Heart left ventricle (tissue), 13 donors: ENCODE measurements at regions not wholly inside any gene's neighbourhood (a gene's known extent, or its start where the extent isn't known, plus 50 kb on each side); places are given as distances from the start of the nearest gene placed in this dataset.

Experiments used
- POLR2A ChIP-seq, 2 donors: fragments of 450-650 bp; IDR thresholded peaks; one replicate each; pipeline ENCODE4 v1.6.1; 2017; ENCODE audit warnings: antibody characterized with exemption in 2 of 2, mild to moderate bottlenecking in 2 of 2, moderate library complexity in 2 of 2
- TF ChIP-seq, protein P1 (sequence below), 12 donors: fragments of 200-600 bp; sonication (generic) in 4 of 12; IDR thresholded peaks; one replicate each; pipeline versions ENCODE4 v1.5.0 to v1.8.0; 2018 to 2022; ENCODE audit warnings: antibody characterized with exemption in 12 of 12, mild to moderate bottlenecking in 5 of 12
- donor health status: ischemic (EF 13 %, LVEDD 7.1; RV severe dilation, severe dysfunction).
- donor health status: DM: no; HTN: yes; CAD: no.
- donor health status: DM: no; HTN: no; CAD: no.
- donor health status: ischemic (EF 25% LVEDD 6.9; RV normal size, moderate dysfunction).
- donor health status: ischemic (EF 25% LVEDD 5.7; RV mildly dilated, moderate dysfunction).
- donor health status: ischemic (EF 35%, LVEDD 5.7; RV mildly dilated, moderate dysfunction).
- donor health status: nonischemic (EF 11% LVEDD 7.7; RV severe dilation, severe dysfunction).
- donor health status: DM: yes; HTN: yes; CAD: no.
- donor health status: PGD.
- donor health status: ischemic (EF 29% LVEDD 5.4; RV normal size, mild dysfunction).
- donor health status: nonischemic (EF 23%, LVEDD 6.1; RV moderate dilation, normal function).

DNA sequence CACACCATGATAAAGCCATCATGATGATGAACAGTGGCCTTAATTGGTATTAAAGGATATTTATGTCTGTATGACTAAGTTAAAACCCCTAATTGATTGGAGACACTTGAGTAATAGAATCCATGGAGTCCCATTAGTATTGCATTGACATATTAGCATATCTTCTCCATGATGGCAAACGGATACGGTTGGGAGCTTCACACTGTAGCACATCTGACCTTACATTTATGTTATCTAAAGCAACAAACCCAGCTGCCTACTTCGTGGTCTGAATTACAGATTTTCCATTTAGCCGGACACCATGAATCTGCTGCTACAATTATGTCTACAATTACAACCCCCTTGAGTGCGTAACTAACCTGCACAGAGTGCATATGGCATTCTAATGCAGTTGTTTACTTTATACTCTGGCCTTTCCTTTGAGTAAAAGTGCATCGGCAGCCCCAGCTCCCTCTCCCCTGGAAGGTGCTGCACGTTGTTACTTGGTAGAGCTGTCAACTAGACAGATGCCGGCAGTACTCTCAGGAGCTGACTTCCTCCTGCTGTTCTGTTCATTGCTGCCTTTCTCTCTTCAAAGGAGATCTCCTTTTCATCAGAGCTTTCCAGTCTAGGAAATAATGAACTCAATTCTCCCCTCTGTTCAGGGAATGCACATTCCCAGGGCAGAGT, 92.1 kb downstream of the LRRC30 start:
- no peak for TF ChIP-seq POLR2A (IDR thresholded peaks at IDR 0.05)
- TF ChIP-seq, protein P1, sequence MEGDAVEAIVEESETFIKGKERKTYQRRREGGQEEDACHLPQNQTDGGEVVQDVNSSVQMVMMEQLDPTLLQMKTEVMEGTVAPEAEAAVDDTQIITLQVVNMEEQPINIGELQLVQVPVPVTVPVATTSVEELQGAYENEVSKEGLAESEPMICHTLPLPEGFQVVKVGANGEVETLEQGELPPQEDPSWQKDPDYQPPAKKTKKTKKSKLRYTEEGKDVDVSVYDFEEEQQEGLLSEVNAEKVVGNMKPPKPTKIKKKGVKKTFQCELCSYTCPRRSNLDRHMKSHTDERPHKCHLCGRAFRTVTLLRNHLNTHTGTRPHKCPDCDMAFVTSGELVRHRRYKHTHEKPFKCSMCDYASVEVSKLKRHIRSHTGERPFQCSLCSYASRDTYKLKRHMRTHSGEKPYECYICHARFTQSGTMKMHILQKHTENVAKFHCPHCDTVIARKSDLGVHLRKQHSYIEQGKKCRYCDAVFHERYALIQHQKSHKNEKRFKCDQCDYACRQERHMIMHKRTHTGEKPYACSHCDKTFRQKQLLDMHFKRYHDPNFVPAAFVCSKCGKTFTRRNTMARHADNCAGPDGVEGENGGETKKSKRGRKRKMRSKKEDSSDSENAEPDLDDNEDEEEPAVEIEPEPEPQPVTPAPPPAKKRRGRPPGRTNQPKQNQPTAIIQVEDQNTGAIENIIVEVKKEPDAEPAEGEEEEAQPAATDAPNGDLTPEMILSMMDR (IDR thresholded peaks at IDR 0.05) = no peak
